Activated T-helper 1 cell treated with Interleukin-2 at 50 U/mL for 16 hours (primary cell): ENCODE measurements at regions not wholly inside any gene's neighbourhood (a gene's known extent, or its start where the extent isn't known, plus 50 kb on each side); places are given as distances from the start of the nearest gene placed in this dataset.
"Not testable (repeated sequence)": the region's sequence is repeated elsewhere in the genome, so short reads cannot be mapped to it uniquely, and the experiment has no call there.

Experiments used
- DNase-seq: peaks from one replicate; pipeline ENCODE4 v3.0.0-alpha.2; 2020; ENCODE audit warnings: low read depth

- no peak for DNase-seq
Observed at GRCh38 chr10:23755556-23755955, 316.7 kb downstream of the OTUD1 start.

- no peak for DNase-seq
Observed at GRCh38 chr10:23768281-23768680, 329.4 kb downstream of the OTUD1 start.

GRCh38 chr10:23777153-23777552 is 338.3 kb downstream of the OTUD1 start:
- no peak for DNase-seq

GRCh38 chr10:23779301-23779700 is 340.4 kb downstream of the OTUD1 start:
- no peak for DNase-seq

GRCh38 chr10:23780331-23780730 is 341.5 kb downstream of the OTUD1 start:
- DNase-seq, result no peak

GRCh38 chr10:23786594-23786993 is 347.7 kb downstream of the OTUD1 start:
- DNase-seq, result no peak

- no peak for DNase-seq
Observed at GRCh38 chr10:23793577-23793976, 354.7 kb downstream of the OTUD1 start.

GRCh38 chr10:23797452-23797851 is 358.6 kb downstream of the OTUD1 start:
- DNase-seq, result not testable (repeated sequence)

- DNase-seq, result no peak
Observed at GRCh38 chr10:23804125-23804524, 365.2 kb downstream of the OTUD1 start.

GRCh38 chr10:23813687-23814086 is 374.8 kb downstream of the OTUD1 start:
- DNase-seq, result no peak

- DNase-seq, result no peak
Observed at GRCh38 chr10:23818484-23818883, 379.6 kb downstream of the OTUD1 start.

GRCh38 chr10:23820792-23821191 is 381.9 kb downstream of the OTUD1 start:
- no peak for DNase-seq

GRCh38 chr10:23824822-23825221 is 384.1 kb upstream of the KIAA1217 start:
- DNase-seq, result no peak

- no peak for DNase-seq
Observed at GRCh38 chr10:23826421-23826820, 382.5 kb upstream of the KIAA1217 start.

GRCh38 chr10:23829556-23829955 is 379.4 kb upstream of the KIAA1217 start:
- no peak for DNase-seq

- no peak for DNase-seq
Observed at GRCh38 chr10:23834091-23834490, 374.8 kb upstream of the KIAA1217 start.

- no peak for DNase-seq
Observed at GRCh38 chr10:23850631-23851030, 358.3 kb upstream of the KIAA1217 start.

GRCh38 chr10:23859598-23859997 is 349.3 kb upstream of the KIAA1217 start:
- no peak for DNase-seq

GRCh38 chr10:23864631-23865147 is 344.2 kb upstream of the KIAA1217 start:
- DNase-seq, result no peak

- not testable (repeated sequence) for DNase-seq
Observed at GRCh38 chr10:23866985-23867384, 342.0 kb upstream of the KIAA1217 start.

- DNase-seq, result no peak
Observed at GRCh38 chr10:23868121-23868520, 340.8 kb upstream of the KIAA1217 start.

GRCh38 chr10:23869548-23869947 is 339.4 kb upstream of the KIAA1217 start:
- no peak for DNase-seq

- no peak for DNase-seq
Observed at GRCh38 chr10:23869996-23870395, 338.9 kb upstream of the KIAA1217 start.

- no peak for DNase-seq
Observed at GRCh38 chr10:23870651-23871610, 338.0 kb upstream of the KIAA1217 start.
